Prostate gland (tissue), 2 donors: ENCODE measurements at regions not wholly inside any gene's neighbourhood (a gene's known extent, or its start where the extent isn't known, plus 50 kb on each side); places are given as distances from the start of the nearest gene placed in this dataset.

Experiments
- DNase-seq: peaks from one replicate; pipeline ENCODE4 v3.0.0-alpha.2; 2019; ENCODE audit warnings: low spot score
- H3K27ac ChIP-seq, 2 donors: fragments of 200-600 bp; sonication (generic); 2 replicates each; pipeline ENCODE4 v1.5.1; 2017 to 2019
- H3K27me3 ChIP-seq: fragments of 200-600 bp; sonication (generic); replicated peaks from 2 replicates; pipeline ENCODE4 v1.5.1; 2019; ENCODE audit not compliant: insufficient read depth
- H3K36me3 ChIP-seq, 2 donors: fragments of 200-600 bp; sonication (generic); 1 replicate in 1 of 2; 2 replicates in 1 of 2; pipeline versions ENCODE4 v1.5.1 to v1.8.1; 2017 to 2019
- H3K4me1 ChIP-seq: fragments of 200-600 bp; sonication (generic); replicated peaks from 2 replicates; pipeline ENCODE4 v1.5.1; 2019
- H3K4me3 ChIP-seq, 2 donors: fragments of 200-600 bp; sonication (generic); 2 replicates each; pipeline ENCODE4 v1.5.1; 2017 to 2019
- H3K9me3 ChIP-seq: fragments of 200-600 bp; sonication (generic); 2 replicates; pipeline ENCODE4 v1.5.1; 2017
- POLR2A ChIP-seq: fragments of 450-650 bp; IDR thresholded peaks from one replicate; pipeline ENCODE4 v1.6.1; 2016; ENCODE audit warnings: antibody characterized with exemption, mild to moderate bottlenecking
- POLR2AphosphoS5 ChIP-seq: sonication (generic); formaldehyde crosslinking; IDR thresholded peaks from one replicate; pipeline ENCODE4 v1.6.1; 2017; ENCODE audit warnings: antibody characterized with exemption
- WGBS: methylation state at CpG from one replicate; pipeline ENCODE4 v1.1.5; 2018; 5-methylcytosine and 5-hydroxymethylcytosine counted together
- intact Hi-C: fragments of 100-400 bp; cut with DNase I; formaldehyde crosslinking; loops from one replicate; pipeline ENCODE4 v1.14.2; 2022
- TF ChIP-seq, protein P1 (sequence below), 4 experiments: fragments of 200-600 bp in 2 of 4; fragments of 450-650 bp in 2 of 4; sonication (generic) in 2 of 4; IDR thresholded peaks; 1 replicate in 3 of 4; 2 replicates in 1 of 4; pipeline ENCODE4 v1.5.1; 2016 to 2019; ENCODE audit warnings: antibody characterized with exemption in 4 of 4, mild to moderate bottlenecking in 2 of 4, moderate library complexity in 2 of 4

DNA sequence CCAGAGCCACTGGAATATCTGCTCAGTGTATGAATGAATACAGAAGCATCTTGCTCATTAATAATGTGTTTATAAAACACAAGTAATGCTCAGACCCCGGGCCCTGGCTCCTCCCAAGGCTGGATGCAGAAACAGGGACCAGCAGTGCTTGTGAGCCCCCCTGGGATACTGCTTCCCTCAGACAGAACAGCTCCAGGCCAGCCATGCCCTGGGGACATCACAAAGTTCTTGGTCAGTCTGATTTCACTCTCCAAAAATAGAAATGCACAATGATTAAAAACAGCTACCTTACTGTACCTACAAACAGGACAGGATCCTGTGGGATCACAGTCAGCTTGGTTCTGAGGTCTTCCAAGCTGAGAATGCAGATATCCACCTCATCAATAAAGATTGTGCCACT lies 68.2 kb downstream of the ABCC12 start:
- no peak overlapping the region for H3K4me3 ChIP-seq
- 57% methylated on average over 1 of the region's 1 CpG for WGBS
- no peaks in the 10 kb centered on the region for H3K4me1 ChIP-seq
- H3K27ac ChIP-seq: no peak overlapping the region
- TF ChIP-seq POLR2AphosphoS5: no peak
- no peaks in the 10 kb centered on the region for H3K36me3 ChIP-seq
- no peak for DNase-seq
- no peaks in the 10 kb centered on the region for H3K9me3 ChIP-seq
- H3K27me3 ChIP-seq: no peaks in the 10 kb centered on the region
- intact Hi-C loops: no loop called here

DNA sequence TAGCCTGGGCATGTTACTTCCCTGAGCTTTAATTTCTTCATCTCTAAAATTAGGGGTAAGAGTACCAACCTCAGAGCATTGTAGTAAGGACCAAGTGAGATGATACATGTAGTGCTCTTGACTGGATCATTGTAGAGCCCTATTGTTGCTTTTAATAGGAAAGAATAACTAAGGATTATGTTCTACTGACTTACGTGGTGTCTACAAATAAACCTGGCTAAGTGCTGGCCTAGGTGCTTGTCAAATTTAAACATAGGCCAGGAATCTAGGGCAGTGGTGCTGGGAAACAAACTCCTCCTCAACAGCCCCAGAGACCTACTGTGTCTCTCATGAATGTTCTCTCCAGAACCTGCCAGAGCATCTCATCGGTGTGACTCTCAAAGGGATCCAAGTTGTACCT lies 69.4 kb downstream of the ABCC12 start:
- H3K9me3 ChIP-seq: no peaks in the 10 kb centered on the region
- H3K36me3 ChIP-seq: no peaks in the 10 kb centered on the region
- TF ChIP-seq POLR2AphosphoS5: no peak
- TF ChIP-seq POLR2A: no peak
- TF ChIP-seq, protein P1, sequence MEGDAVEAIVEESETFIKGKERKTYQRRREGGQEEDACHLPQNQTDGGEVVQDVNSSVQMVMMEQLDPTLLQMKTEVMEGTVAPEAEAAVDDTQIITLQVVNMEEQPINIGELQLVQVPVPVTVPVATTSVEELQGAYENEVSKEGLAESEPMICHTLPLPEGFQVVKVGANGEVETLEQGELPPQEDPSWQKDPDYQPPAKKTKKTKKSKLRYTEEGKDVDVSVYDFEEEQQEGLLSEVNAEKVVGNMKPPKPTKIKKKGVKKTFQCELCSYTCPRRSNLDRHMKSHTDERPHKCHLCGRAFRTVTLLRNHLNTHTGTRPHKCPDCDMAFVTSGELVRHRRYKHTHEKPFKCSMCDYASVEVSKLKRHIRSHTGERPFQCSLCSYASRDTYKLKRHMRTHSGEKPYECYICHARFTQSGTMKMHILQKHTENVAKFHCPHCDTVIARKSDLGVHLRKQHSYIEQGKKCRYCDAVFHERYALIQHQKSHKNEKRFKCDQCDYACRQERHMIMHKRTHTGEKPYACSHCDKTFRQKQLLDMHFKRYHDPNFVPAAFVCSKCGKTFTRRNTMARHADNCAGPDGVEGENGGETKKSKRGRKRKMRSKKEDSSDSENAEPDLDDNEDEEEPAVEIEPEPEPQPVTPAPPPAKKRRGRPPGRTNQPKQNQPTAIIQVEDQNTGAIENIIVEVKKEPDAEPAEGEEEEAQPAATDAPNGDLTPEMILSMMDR (IDR thresholded peaks at IDR 0.05): no peak
- intact Hi-C loops: no loop called here
- no peak for DNase-seq
- H3K27ac ChIP-seq: no peak overlapping the region
- no peaks in the 10 kb centered on the region for H3K27me3 ChIP-seq
- no peak overlapping the region for H3K4me3 ChIP-seq
- H3K4me1 ChIP-seq: no peaks in the 10 kb centered on the region
- 84% methylated on average over 2 of the region's 2 CpGs for WGBS

DNA sequence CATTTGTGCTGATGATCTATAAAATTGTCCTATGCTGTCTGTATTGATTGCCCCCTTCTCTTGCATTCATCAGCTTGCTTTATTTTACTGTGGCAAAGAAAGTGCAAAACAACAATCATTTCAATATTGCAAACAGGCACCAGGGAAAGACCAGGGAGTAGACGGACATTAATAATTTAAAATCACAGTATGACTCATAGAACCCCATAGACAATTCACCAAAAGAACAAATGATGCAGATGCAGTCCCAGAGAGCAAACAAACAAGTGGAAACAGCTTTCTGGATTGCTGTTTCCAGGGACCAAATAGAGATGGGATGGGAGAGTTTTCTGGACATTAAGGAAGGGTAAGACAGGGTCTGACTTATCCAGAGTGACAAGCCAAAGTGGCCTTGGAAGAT lies 70.1 kb downstream of the ABCC12 start:
- Histone ChIP-seq H3K4me3 (no peak overlapping the region), H3K9me3 (no peaks in the 10 kb centered on the region), H3K4me1 (no peaks in the 10 kb centered on the region), H3K36me3 (no peaks in the 10 kb centered on the region), H3K27me3 (no peaks in the 10 kb centered on the region), H3K27ac (no peak overlapping the region)
- 77% methylated on average over 1 of the region's 1 CpG for WGBS
- TF ChIP-seq POLR2AphosphoS5: no peak
- no peak for DNase-seq
- intact Hi-C loops: no loop called here

DNA sequence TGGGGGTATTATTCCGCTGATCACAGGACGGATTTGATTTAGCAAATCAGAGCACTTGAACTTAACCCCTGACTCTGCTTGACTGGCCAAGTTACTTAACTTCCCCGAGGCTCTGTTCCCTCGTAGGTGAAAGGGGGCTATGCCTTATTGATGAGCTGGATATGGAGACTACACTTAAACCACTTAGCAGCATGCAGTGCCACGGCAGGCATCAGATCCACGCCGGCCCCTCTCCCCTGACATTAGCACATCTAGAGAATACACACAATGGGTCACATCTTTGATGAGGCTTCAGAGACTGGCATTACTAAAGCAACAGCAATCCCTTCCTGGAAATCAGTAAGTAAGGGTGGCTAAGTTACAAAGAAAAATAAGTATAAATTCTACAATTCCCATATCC lies 71.0 kb downstream of the ABCC12 start:
- Histone ChIP-seq H3K4me1 (no peaks in the 10 kb centered on the region), H3K4me3 (no peak overlapping the region), H3K9me3 (no peaks in the 10 kb centered on the region), H3K36me3 (no peaks in the 10 kb centered on the region), H3K27ac (no peak overlapping the region), H3K27me3 (no peaks in the 10 kb centered on the region)
- no peak for DNase-seq
- intact Hi-C loops: no loop called here
- WGBS: 83% methylated on average over 7 of the region's 7 CpGs
- no peak for TF ChIP-seq POLR2AphosphoS5
- no peak for TF ChIP-seq POLR2A
- TF ChIP-seq, protein P1 (IDR thresholded peaks at IDR 0.05): no peak

DNA sequence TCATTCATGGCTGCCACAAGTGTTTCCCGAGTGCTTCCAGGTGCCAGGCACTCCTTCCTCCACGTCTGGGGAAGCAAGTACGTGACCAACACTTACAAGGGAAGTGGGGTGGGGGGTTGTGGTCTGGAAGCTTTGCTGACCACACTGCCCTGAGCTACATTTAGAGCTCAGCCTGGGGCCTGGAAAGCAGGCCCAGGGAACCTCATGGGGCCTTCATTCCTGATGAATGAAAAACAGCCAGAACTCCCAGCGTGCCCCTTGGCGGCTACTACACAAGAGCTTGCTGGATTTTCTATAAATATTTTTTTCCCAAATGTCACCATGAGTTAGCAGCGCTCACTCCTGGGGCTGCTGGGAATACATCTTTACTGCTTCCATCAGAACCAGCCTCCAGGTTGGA lies 73.3 kb downstream of the ABCC12 start:
- WGBS: 84% methylated on average over 6 of the region's 6 CpGs
- H3K9me3 ChIP-seq: no peaks in the 10 kb centered on the region
- H3K4me3 ChIP-seq: no peak overlapping the region
- no peaks in the 10 kb centered on the region for H3K36me3 ChIP-seq
- H3K27ac ChIP-seq: no peak overlapping the region
- intact Hi-C loops: no loop called here
- H3K27me3 ChIP-seq: no peaks in the 10 kb centered on the region
- TF ChIP-seq POLR2AphosphoS5 (no peak), POLR2A (no peak)
- TF ChIP-seq, protein P1 (IDR thresholded peaks at IDR 0.05): no peak
- no peak for DNase-seq
- H3K4me1 ChIP-seq: no peaks in the 10 kb centered on the region

DNA sequence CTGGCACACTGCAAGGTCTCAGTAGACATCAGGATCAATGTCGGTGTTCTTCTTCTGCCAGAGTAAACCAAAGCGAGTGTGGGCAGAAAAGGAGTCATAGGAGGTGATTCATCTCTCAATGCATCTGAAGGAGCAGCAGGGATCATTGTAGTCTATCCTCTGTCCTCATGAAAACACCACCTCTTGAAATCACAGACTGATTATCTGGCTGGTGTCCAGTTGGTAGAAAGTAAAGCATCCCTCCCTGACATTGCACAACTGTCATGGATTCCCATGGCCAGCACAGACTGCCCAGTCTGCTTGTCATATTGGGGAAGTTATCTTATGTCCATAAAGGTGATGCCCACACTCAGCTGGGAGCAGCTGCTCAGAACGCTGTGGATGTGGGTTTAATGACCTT lies 74.1 kb downstream of the ABCC12 start:
- intact Hi-C loops: no loop called here
- no peak overlapping the region for H3K27ac ChIP-seq
- no peak overlapping the region for H3K4me3 ChIP-seq
- no peaks in the 10 kb centered on the region for H3K9me3 ChIP-seq
- WGBS: 75% methylated on average over 3 of the region's 3 CpGs
- H3K27me3 ChIP-seq: no peaks in the 10 kb centered on the region
- TF ChIP-seq, protein P1 (IDR thresholded peaks at IDR 0.05): no peak
- TF ChIP-seq POLR2AphosphoS5 (no peak), POLR2A (no peak)
- no peaks in the 10 kb centered on the region for H3K4me1 ChIP-seq
- no peak for DNase-seq
- H3K36me3 ChIP-seq: no peaks in the 10 kb centered on the region
